PC-9 (cell line): ENCODE measurements at regions not wholly inside any gene's neighbourhood (a gene's known extent, or its start where the extent isn't known, plus 50 kb on each side); places are given as distances from the start of the nearest gene placed in this dataset.

Source experiments
- BruUV-seq: library from RNA; stranded (reverse); fragments of 400-500 nt; replicated peaks from 2 replicates; lab custom pipeline; 2021; lab: Mats Ljungman, UMichigan
- CTCF ChIA-PET: fragments of 300-600 bp; sonication (Branson Sonifier 250); formaldehyde crosslinking; loops from one replicate; lab custom pipeline; 2022; ENCODE audit warnings: antibody characterized with exemption; lab: Charles Lee
- POLR2A ChIA-PET: fragments of 300-600 bp; sonication (Branson Sonifier 250); formaldehyde crosslinking; loops from one replicate; lab custom pipeline; 2022; ENCODE audit warnings: antibody characterized with exemption; ENCODE audit not compliant: unreplicated experiment; lab: Charles Lee
- DNase-seq, 2 experiments: peaks; one replicate each; pipeline versions ENCODE4 v3.0.0 to v3.0.0-alpha.2; 2015 to 2022; ENCODE audit warnings: mixed read lengths in 1 of 2
- H2AFZ ChIP-seq: fragments of 200-600 bp; sonication (generic); 2 replicates; pipeline ENCODE4 v1.8.1; 2017; ENCODE audit warnings: antibody characterized with exemption
- H3F3A ChIP-seq: fragments of 200-600 bp; sonication (generic); 2 replicates; pipeline ENCODE4 v1.8.1; 2017; ENCODE audit warnings: antibody characterized with exemption, mild to moderate bottlenecking, low read depth; ENCODE audit not compliant: insufficient read depth
- H3K27ac ChIP-seq: fragments of 200-600 bp; sonication (generic); 2 replicates; pipeline ENCODE4 v1.6.1; 2016; ENCODE audit warnings: mixed run types
- H3K27me3 ChIP-seq: fragments of 200-600 bp; sonication (generic); 2 replicates; pipeline ENCODE4 v1.6.1; 2016; ENCODE audit warnings: low read depth, mixed run types; ENCODE audit not compliant: insufficient read depth
- H3K36me3 ChIP-seq: fragments of 200-600 bp; sonication (generic); 2 replicates; pipeline ENCODE4 v1.6.1; 2016; ENCODE audit warnings: low read depth, mixed run types
- H3K4me1 ChIP-seq: fragments of 200-600 bp; sonication (generic); replicated peaks from 2 replicates; pipeline ENCODE4 v1.6.1; 2016; ENCODE audit warnings: mixed run types; ENCODE audit not compliant: insufficient read depth
- H3K4me2 ChIP-seq: fragments of 200-600 bp; sonication (generic); 2 replicates; pipeline ENCODE4 v1.6.1; 2017; ENCODE audit warnings: mixed run types
- H3K4me3 ChIP-seq: fragments of 200-600 bp; sonication (generic); 2 replicates; pipeline ENCODE4 v1.6.1; 2016; ENCODE audit warnings: mixed run types
- H3K79me2 ChIP-seq: fragments of 200-600 bp; sonication (generic); 2 replicates; pipeline ENCODE4 v1.6.1; 2017; ENCODE audit warnings: low read depth, mixed run types
- H3K9me2 ChIP-seq: fragments of 200-600 bp; sonication (generic); 2 replicates; pipeline ENCODE4 v1.8.1; 2017; ENCODE audit warnings: mild to moderate bottlenecking; ENCODE audit not compliant: insufficient read depth
- H3K9me3 ChIP-seq: fragments of 200-600 bp; sonication (generic); 2 replicates; pipeline ENCODE4 v1.8.1; 2016; ENCODE audit warnings: low read depth; ENCODE audit not compliant: insufficient read depth
- H4K20me1 ChIP-seq: fragments of 200-600 bp; sonication (generic); 2 replicates; pipeline ENCODE4 v1.8.1; 2017; ENCODE audit not compliant: insufficient read depth
- CTCF ChIP-seq: fragments of 200-600 bp; sonication (generic); conservative IDR thresholded peaks from 2 replicates; pipeline ENCODE4 v1.6.1; 2017; ENCODE audit warnings: mixed run types, antibody characterized with exemption, mild to moderate bottlenecking, moderate library complexity
- EZH2 ChIP-seq: fragments of 200-600 bp; sonication (generic); IDR thresholded peaks from 2 replicates; pipeline ENCODE4 v1.8.0; 2017; ENCODE audit warnings: antibody characterized with exemption, low read depth
- intact Hi-C: fragments of 100-400 bp; cut with micrococcal nuclease; formaldehyde crosslinking; loops from one replicate; pipeline ENCODE4 v1.10.0; 2022; ENCODE audit not compliant: unreplicated experiment

GRCh38 chr3:103613397-103614156 lies 1178.8 kb downstream of the ZPLD1 start:
- H2AFZ ChIP-seq = no peak overlapping the region
- H3K79me2 ChIP-seq = no peaks in the 10 kb centered on the region
- no peak overlapping the region for H3K27ac ChIP-seq
- intact Hi-C loops = no loop called here
- H3F3A ChIP-seq = no peaks in the 10 kb centered on the region
- no TSS peak for BruUV-seq
- H3K4me1 ChIP-seq = no peaks in the 10 kb centered on the region
- POLR2A ChIA-PET = no interaction called here
- no peak for TF ChIP-seq CTCF
- no peak for TF ChIP-seq EZH2
- no peaks in the 10 kb centered on the region for H3K9me2 ChIP-seq
- no peak overlapping the region for H3K4me2 ChIP-seq
- H3K9me3 ChIP-seq = no peaks in the 10 kb centered on the region
- DNase-seq = no peak
- H3K27me3 ChIP-seq = no peaks in the 10 kb centered on the region
- CTCF ChIA-PET = no interaction called here
- H4K20me1 ChIP-seq = no peaks in the 10 kb centered on the region
- H3K4me3 ChIP-seq = no peak overlapping the region
- H3K36me3 ChIP-seq = no peaks in the 10 kb centered on the region

- intact Hi-C loops = no loop called here
- no peak for TF ChIP-seq CTCF
- no peak for TF ChIP-seq EZH2
- Histone ChIP-seq H2AFZ (no peak overlapping the region), H3K9me2 (no peaks in the 10 kb centered on the region), H3K27me3 (no peaks in the 10 kb centered on the region), H3K4me2 (no peak overlapping the region), H3K36me3 (no peaks in the 10 kb centered on the region), H3K79me2 (no peaks in the 10 kb centered on the region), H3K4me1 (no peaks in the 10 kb centered on the region), H3F3A (no peaks in the 10 kb centered on the region), H4K20me1 (no peaks in the 10 kb centered on the region), H3K27ac (no peak overlapping the region), H3K9me3 (no peaks in the 10 kb centered on the region), H3K4me3 (no peak overlapping the region)
- no TSS peak for BruUV-seq
- POLR2A ChIA-PET = no interaction called here
- CTCF ChIA-PET = no interaction called here
- DNase-seq = no peak
Measured at GRCh38 chr3:103614719-103615118, 1179.9 kb downstream of the ZPLD1 start.

GRCh38 chr3:103617961-103618360 lies 1183.1 kb downstream of the ZPLD1 start:
- H3K27ac ChIP-seq = no peak overlapping the region
- CTCF ChIA-PET = no interaction called here
- no peak overlapping the region for H2AFZ ChIP-seq
- no peaks in the 10 kb centered on the region for H3K27me3 ChIP-seq
- H3K79me2 ChIP-seq = no peaks in the 10 kb centered on the region
- TF ChIP-seq CTCF (no peak), EZH2 (no peak)
- no peaks in the 10 kb centered on the region for H3K9me3 ChIP-seq
- H3K4me3 ChIP-seq = no peak overlapping the region
- no peak for DNase-seq
- no peak overlapping the region for H3K4me2 ChIP-seq
- POLR2A ChIA-PET = no interaction called here
- no TSS peak for BruUV-seq
- no peaks in the 10 kb centered on the region for H3K4me1 ChIP-seq
- intact Hi-C loops = no loop called here
- no peaks in the 10 kb centered on the region for H3F3A ChIP-seq
- H3K36me3 ChIP-seq = no peaks in the 10 kb centered on the region
- H4K20me1 ChIP-seq = no peaks in the 10 kb centered on the region
- no peaks in the 10 kb centered on the region for H3K9me2 ChIP-seq
